ENCODE measurements at regions not wholly inside any gene's neighbourhood (a gene's known extent, or its start where the extent isn't known, plus 50 kb on each side); places are given as distances from the start of the nearest gene placed in this dataset.

GRCh38 chr2:216920937-216921456 is 61.1 kb upstream of the TNP1 start:
- DNase-seq (ENCODE audit: low spot score in 2 of 2) (no peak), ATAC-seq (replicated peaks; ENCODE audit: extremely low read depth, poor library complexity, severe bottlenecking) (no peak)
- no peaks in the 10 kb centered on the region for H3K9me3 Mint-ChIP-seq
- no peaks in the 10 kb centered on the region for H3K4me1 Mint-ChIP-seq
- no peak overlapping the region for H3K27ac Mint-ChIP-seq (ENCODE audit: low read depth)
- H3K4me3 Mint-ChIP-seq: no peak overlapping the region
- no peaks in the 10 kb centered on the region for H3K36me3 Mint-ChIP-seq (ENCODE audit: insufficient read depth)
- peaks cover 32% of the 10 kb centered on the region for H3K27me3 Mint-ChIP-seq

GRCh38 chr2:216920143-216920876 is 60.4 kb upstream of the TNP1 start:
- no peak overlapping the region for H3K27ac Mint-ChIP-seq (ENCODE audit: low read depth)
- H3K9me3 Mint-ChIP-seq: no peaks in the 10 kb centered on the region
- ATAC-seq (replicated peaks; ENCODE audit: extremely low read depth, poor library complexity, severe bottlenecking) (no peak), DNase-seq (ENCODE audit: low spot score in 2 of 2) (no peak)
- H3K4me3 Mint-ChIP-seq: no peak overlapping the region
- H3K36me3 Mint-ChIP-seq (ENCODE audit: insufficient read depth): no peaks in the 10 kb centered on the region
- peaks cover 32% of the 10 kb centered on the region for H3K27me3 Mint-ChIP-seq
- no peaks in the 10 kb centered on the region for H3K4me1 Mint-ChIP-seq

GRCh38 chr2:216918088-216918680 is 58.3 kb upstream of the TNP1 start:
- no peaks in the 10 kb centered on the region for H3K9me3 Mint-ChIP-seq
- H3K27ac Mint-ChIP-seq (ENCODE audit: low read depth): no peak overlapping the region
- DNase-seq (ENCODE audit: low spot score in 2 of 2) (no peak), ATAC-seq (replicated peaks; ENCODE audit: extremely low read depth, poor library complexity, severe bottlenecking) (no peak)
- H3K4me3 Mint-ChIP-seq: no peak overlapping the region
- no peaks in the 10 kb centered on the region for H3K4me1 Mint-ChIP-seq
- H3K27me3 Mint-ChIP-seq: peaks cover 32% of the 10 kb centered on the region
- no peaks in the 10 kb centered on the region for H3K36me3 Mint-ChIP-seq (ENCODE audit: insufficient read depth)

- H3K27me3 Mint-ChIP-seq: peaks cover 32% of the 10 kb centered on the region
- no peak for ATAC-seq (replicated peaks; ENCODE audit: extremely low read depth, poor library complexity, severe bottlenecking)
- H3K36me3 Mint-ChIP-seq (ENCODE audit: insufficient read depth): no peaks in the 10 kb centered on the region
- no peak overlapping the region for H3K4me3 Mint-ChIP-seq
- H3K4me1 Mint-ChIP-seq: no peaks in the 10 kb centered on the region
- DNase-seq (ENCODE audit: low spot score in 2 of 2): no peak
- H3K27ac Mint-ChIP-seq (ENCODE audit: low read depth): no peak overlapping the region
- H3K9me3 Mint-ChIP-seq: no peaks in the 10 kb centered on the region
These were observed 57.2 kb upstream of the TNP1 start for GRCh38 chr2:216916956-216917650.

- DNase-seq (ENCODE audit: low spot score in 2 of 2) (no peak), ATAC-seq (replicated peaks; ENCODE audit: extremely low read depth, poor library complexity, severe bottlenecking) (no peak)
- Mint-ChIP-seq H3K27me3 (peaks cover 35% of the 10 kb centered on the region), H3K4me1 (no peaks in the 10 kb centered on the region), H3K9me3 (no peaks in the 10 kb centered on the region), H3K27ac (ENCODE audit: low read depth) (no peak overlapping the region), H3K4me3 (no peak overlapping the region), H3K36me3 (ENCODE audit: insufficient read depth) (no peaks in the 10 kb centered on the region)
These were observed 55.8 kb upstream of the TNP1 start for GRCh38 chr2:216915557-216916150.

DNA sequence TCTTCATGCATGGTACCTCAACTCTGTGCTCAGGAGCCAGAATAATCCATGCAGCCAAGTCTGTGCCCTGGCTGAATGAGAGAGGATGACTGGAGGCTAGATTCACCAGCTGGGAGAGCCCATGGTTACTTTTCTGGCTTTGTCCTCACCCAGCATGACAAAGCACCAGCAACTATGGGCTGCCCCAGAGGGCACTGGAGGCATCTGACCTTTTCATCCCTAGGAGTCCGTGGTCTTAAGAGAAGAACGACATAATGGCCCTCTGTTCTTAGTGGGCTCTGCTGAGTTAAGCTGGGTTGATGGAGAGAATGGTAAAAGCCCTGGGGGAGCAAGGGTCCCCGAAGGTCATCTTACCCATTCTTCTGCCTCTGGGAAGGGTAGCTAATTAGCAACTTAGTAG is 54.6 kb upstream of the TNP1 start:
- DNase-seq (ENCODE audit: low spot score in 2 of 2) (no peak), ATAC-seq (replicated peaks; ENCODE audit: extremely low read depth, poor library complexity, severe bottlenecking) (no peak)
- Mint-ChIP-seq H3K4me1 (no peaks in the 10 kb centered on the region), H3K27ac (ENCODE audit: low read depth) (no peak overlapping the region), H3K9me3 (no peaks in the 10 kb centered on the region), H3K36me3 (ENCODE audit: insufficient read depth) (no peaks in the 10 kb centered on the region), H3K4me3 (no peak overlapping the region), H3K27me3 (peaks cover 39% of the 10 kb centered on the region)

DNA sequence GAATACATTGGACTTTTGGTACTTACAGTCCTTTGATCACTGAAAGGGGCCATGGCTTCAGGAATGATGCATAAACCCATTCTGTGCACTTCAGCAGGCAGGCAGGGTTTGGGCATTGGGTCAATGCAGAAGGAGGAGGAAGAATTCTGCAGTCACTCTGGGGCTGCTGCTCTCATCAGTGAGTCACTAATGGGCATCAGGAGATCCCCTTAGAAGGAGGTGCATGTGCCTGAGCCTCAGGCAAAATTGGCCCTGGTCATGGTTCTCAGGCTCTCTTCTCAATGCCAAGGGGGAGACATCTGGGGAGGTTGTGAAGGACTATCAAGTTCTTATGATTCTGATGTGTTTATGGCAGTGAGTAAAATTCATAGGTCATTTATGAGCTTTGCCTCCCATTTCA is 52.0 kb upstream of the TNP1 start:
- ATAC-seq (replicated peaks; ENCODE audit: extremely low read depth, poor library complexity, severe bottlenecking) (no peak), DNase-seq (ENCODE audit: low spot score in 2 of 2) (no peak)
- H3K27me3 Mint-ChIP-seq: peaks cover 14% of the 10 kb centered on the region
- H3K4me1 Mint-ChIP-seq: no peaks in the 10 kb centered on the region
- no peaks in the 10 kb centered on the region for H3K9me3 Mint-ChIP-seq
- H3K27ac Mint-ChIP-seq (ENCODE audit: low read depth): no peak overlapping the region
- no peaks in the 10 kb centered on the region for H3K36me3 Mint-ChIP-seq (ENCODE audit: insufficient read depth)
- no peak overlapping the region for H3K4me3 Mint-ChIP-seq

DNA sequence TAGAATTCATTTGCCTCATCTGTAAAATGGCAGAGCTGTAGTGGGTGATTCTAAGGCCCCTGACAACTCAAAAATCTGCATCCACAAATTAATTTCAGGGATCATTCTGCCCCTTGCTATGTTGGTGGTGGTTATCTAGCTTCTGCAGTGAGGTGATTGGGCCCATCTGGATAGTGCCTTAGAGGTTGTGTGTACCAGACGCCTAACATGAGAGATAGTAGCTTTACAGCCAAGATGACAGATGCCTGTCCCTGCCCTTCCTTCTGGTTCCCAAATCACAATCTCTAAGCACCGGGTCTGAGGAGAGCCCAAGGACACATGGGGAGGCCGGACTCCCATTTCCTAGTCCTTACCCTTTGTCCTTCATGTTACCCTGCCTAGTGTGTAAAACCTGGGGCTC is 51.1 kb upstream of the TNP1 start:
- H3K4me1 Mint-ChIP-seq: no peaks in the 10 kb centered on the region
- no peak for ATAC-seq (replicated peaks; ENCODE audit: extremely low read depth, poor library complexity, severe bottlenecking)
- H3K4me3 Mint-ChIP-seq: no peak overlapping the region
- H3K27ac Mint-ChIP-seq (ENCODE audit: low read depth): no peak overlapping the region
- no peaks in the 10 kb centered on the region for H3K9me3 Mint-ChIP-seq
- DNase-seq (ENCODE audit: low spot score in 2 of 2): no peak
- H3K36me3 Mint-ChIP-seq (ENCODE audit: insufficient read depth): no peaks in the 10 kb centered on the region
- peaks cover 7% of the 10 kb centered on the region for H3K27me3 Mint-ChIP-seq

DNA sequence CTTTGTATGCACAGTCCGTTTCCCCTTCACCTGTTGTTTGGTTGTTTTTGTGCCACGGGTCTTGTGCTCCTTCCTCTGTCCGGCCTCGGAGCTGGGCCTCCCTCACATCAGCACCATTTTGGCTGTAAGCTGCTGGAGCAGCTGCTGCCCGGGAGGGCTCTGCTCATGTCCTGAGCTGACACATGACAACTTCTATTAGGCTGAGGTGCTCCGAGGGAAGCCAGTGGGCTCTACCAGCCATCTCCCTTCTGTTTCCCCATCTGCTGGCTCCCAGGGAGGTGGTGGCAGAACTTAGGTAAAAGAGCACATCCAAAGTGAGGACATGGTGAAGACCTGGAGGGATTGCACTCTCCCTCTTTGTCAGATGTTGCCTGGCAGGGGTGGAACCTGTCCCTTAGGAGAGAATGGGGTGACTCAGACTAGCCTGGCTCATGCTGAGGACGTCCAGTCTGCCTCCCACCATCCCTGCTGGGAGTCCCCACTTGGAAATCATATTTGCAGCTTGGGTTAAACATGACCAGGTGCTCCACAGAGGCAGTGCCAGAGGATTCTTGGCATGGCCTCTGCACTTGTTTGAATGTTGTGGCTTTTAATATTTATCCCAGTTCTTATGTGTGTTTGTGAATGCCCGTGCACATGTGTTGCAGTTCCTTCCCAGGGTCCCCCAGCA is 49.8 kb upstream of the TNP1 start:
- no peak overlapping the region for H3K27ac Mint-ChIP-seq (ENCODE audit: low read depth)
- no peak for ATAC-seq (replicated peaks; ENCODE audit: extremely low read depth, poor library complexity, severe bottlenecking)

More for the DNA sequence above, 49.8 kb upstream of the TNP1 start:
- H3K4me3 Mint-ChIP-seq: no peak overlapping the region
- peaks cover 7% of the 10 kb centered on the region for H3K27me3 Mint-ChIP-seq
- no peaks in the 10 kb centered on the region for H3K9me3 Mint-ChIP-seq
- DNase-seq (ENCODE audit: low spot score in 2 of 2): no peak
- no peaks in the 10 kb centered on the region for H3K4me1 Mint-ChIP-seq
- no peaks in the 10 kb centered on the region for H3K36me3 Mint-ChIP-seq (ENCODE audit: insufficient read depth)
